Neural cell (in vitro differentiated cells): ENCODE measurements at regions not wholly inside any gene's neighbourhood (a gene's known extent, or its start where the extent isn't known, plus 50 kb on each side); places are given as distances from the start of the nearest gene placed in this dataset.

ENCODE experiments used
- H2AFZ ChIP-seq: fragments of 200-600, 300-800 bp; sonication (generic), shearing (Covaris generic); 2 replicates; pipeline ENCODE4 v1.6.0; 2014; ENCODE audit warnings: low read depth, mild to moderate bottlenecking, antibody characterized with exemption, low read length, moderate library complexity
- H3F3A ChIP-seq: fragments of 200-600 bp; shearing (Covaris generic); 2 replicates; pipeline ENCODE4 v1.6.1; 2016; ENCODE audit warnings: mild to moderate bottlenecking, moderate library complexity, mixed read lengths, antibody characterized with exemption, low read length; ENCODE audit not compliant: insufficient read depth, poor library complexity, severe bottlenecking
- H3K27ac ChIP-seq: fragments of 200-600, 300-800 bp; sonication (generic), shearing (Covaris generic); 2 replicates; pipeline ENCODE4 v1.5.1; 2014; ENCODE audit warnings: mild to moderate bottlenecking, low read length, moderate library complexity
- H3K27me3 ChIP-seq: fragments of 300-800, 200-600 bp; sonication (generic), shearing (Covaris generic); 2 replicates; pipeline ENCODE4 v1.6.0; 2014; ENCODE audit warnings: mild to moderate bottlenecking, low read depth, low read length, moderate library complexity; ENCODE audit not compliant: insufficient read depth
- H3K36me3 ChIP-seq: fragments of 300-800, 200-600 bp; sonication (generic), shearing (Covaris generic); 2 replicates; pipeline ENCODE4 v1.5.1; 2014; ENCODE audit warnings: mild to moderate bottlenecking, antibody characterized with exemption, low read length, moderate library complexity; ENCODE audit not compliant: insufficient read depth
- H3K4me2 ChIP-seq: fragments of 300-800, 200-600 bp; sonication (generic), shearing (Covaris generic); 2 replicates; pipeline ENCODE4 v1.6.0; 2014; ENCODE audit warnings: mild to moderate bottlenecking, low read length
- H3K4me3 ChIP-seq: fragments of 300-800, 200-600 bp; sonication (generic), shearing (Covaris generic); 2 replicates; pipeline ENCODE4 v1.5.1; 2014; ENCODE audit warnings: mild to moderate bottlenecking, low read length, moderate library complexity
- H3K79me2 ChIP-seq: fragments of 200-600 bp; shearing (Covaris generic); replicated peaks from 2 replicates; pipeline ENCODE4 v1.6.0; 2014; ENCODE audit warnings: mild to moderate bottlenecking, low read length, moderate library complexity; ENCODE audit not compliant: insufficient read depth
- H3K9ac ChIP-seq: fragments of 300-800, 200-600 bp; sonication (generic), shearing (Covaris generic); 2 replicates; pipeline ENCODE4 v1.6.1; 2016; ENCODE audit warnings: mild to moderate bottlenecking, low read length, mixed read lengths
- H3K9me2 ChIP-seq: fragments of 200-600 bp; shearing (Covaris generic); 2 replicates; pipeline ENCODE4 v1.6.1; 2016; ENCODE audit warnings: mild to moderate bottlenecking, low read length, mixed read lengths; ENCODE audit not compliant: insufficient read depth
- H3K9me3 ChIP-seq: fragments of 200-600, 300-800 bp; sonication (generic), shearing (Covaris generic); 2 replicates; pipeline ENCODE4 v1.6.1; 2016; ENCODE audit warnings: mild to moderate bottlenecking, mixed run types, low read length, moderate library complexity, mixed read lengths
- H4K20me1 ChIP-seq: fragments of 200-600 bp; shearing (Covaris generic); 2 replicates; pipeline ENCODE4 v1.6.1; 2016; ENCODE audit warnings: mild to moderate bottlenecking, mixed run types; ENCODE audit not compliant: insufficient read depth
- EP300 ChIP-seq: fragments of 450-650 bp; conservative IDR thresholded peaks from 2 replicates; pipeline ENCODE4 v1.6.1; 2014; ENCODE audit warnings: antibody characterized with exemption, mild to moderate bottlenecking, moderate library complexity; ENCODE audit not compliant: poor library complexity, severe bottlenecking
- EZH2 ChIP-seq: fragments of 200-600, 300-800 bp; shearing (Covaris generic), sonication (generic); IDR thresholded peaks from 2 replicates; pipeline ENCODE4 v1.6.1; 2014; ENCODE audit warnings: antibody characterized with exemption, low read length, borderline replicate concordance, mild to moderate bottlenecking; ENCODE audit not compliant: insufficient read depth, poor library complexity, severe bottlenecking
- MXI1 ChIP-seq: fragments of 450-650 bp; conservative IDR thresholded peaks from 2 replicates; pipeline ENCODE4 v1.6.1; 2014; ENCODE audit warnings: antibody characterized with exemption, mild to moderate bottlenecking; ENCODE audit not compliant: poor library complexity, severe bottlenecking
- POLR2AphosphoS5 ChIP-seq: IDR thresholded peaks from 2 replicates; pipeline ENCODE4 v1.6.1; 2012
- RAD21 ChIP-seq: fragments of 450-650 bp; conservative IDR thresholded peaks from 2 replicates; pipeline ENCODE4 v1.6.1; 2014; ENCODE audit warnings: antibody characterized with exemption, mild to moderate bottlenecking, moderate library complexity
- SMC3 ChIP-seq: fragments of 450-650 bp; conservative IDR thresholded peaks from 2 replicates; pipeline ENCODE4 v1.6.1; 2014; ENCODE audit warnings: antibody characterized with exemption, mild to moderate bottlenecking, moderate library complexity; ENCODE audit not compliant: poor library complexity
- TAF1 ChIP-seq: IDR thresholded peaks from 2 replicates; pipeline ENCODE4 v1.6.1; 2012; ENCODE audit warnings: low read depth
- TF ChIP-seq, protein P1 (sequence below): IDR thresholded peaks from 2 replicates; pipeline ENCODE4 v1.6.1; 2012; ENCODE audit warnings: borderline replicate concordance
- TF ChIP-seq, protein P2 (sequence below): fragments of 450-650 bp; IDR thresholded peaks from 2 replicates; pipeline ENCODE4 v1.5.1; 2014; ENCODE audit warnings: antibody characterized with exemption, mild to moderate bottlenecking, moderate library complexity; ENCODE audit not compliant: poor library complexity, severe bottlenecking

GRCh38 chr1:65691152-65691900, 101.4 kb upstream of the PDE4B start:
- H2AFZ ChIP-seq: no peak overlapping the region
- H3K79me2 ChIP-seq: no peaks in the 10 kb centered on the region
- H3K27me3 ChIP-seq: no peaks in the 10 kb centered on the region
- H3K9me3 ChIP-seq: no peaks in the 10 kb centered on the region
- no peaks in the 10 kb centered on the region for H4K20me1 ChIP-seq
- H3K4me2 ChIP-seq: no peak overlapping the region
- no peaks in the 10 kb centered on the region for H3K36me3 ChIP-seq
- no peak overlapping the region for H3K4me3 ChIP-seq
- H3K27ac ChIP-seq: no peak overlapping the region
- no peak overlapping the region for H3K9ac ChIP-seq
- H3F3A ChIP-seq: no peaks in the 10 kb centered on the region
- TF ChIP-seq EP300 (no peak), TAF1 (no peak), RAD21 (no peak), SMC3 (no peak), POLR2AphosphoS5 (no peak), EZH2 (no peak), MXI1 (no peak)
- TF ChIP-seq, protein P1, sequence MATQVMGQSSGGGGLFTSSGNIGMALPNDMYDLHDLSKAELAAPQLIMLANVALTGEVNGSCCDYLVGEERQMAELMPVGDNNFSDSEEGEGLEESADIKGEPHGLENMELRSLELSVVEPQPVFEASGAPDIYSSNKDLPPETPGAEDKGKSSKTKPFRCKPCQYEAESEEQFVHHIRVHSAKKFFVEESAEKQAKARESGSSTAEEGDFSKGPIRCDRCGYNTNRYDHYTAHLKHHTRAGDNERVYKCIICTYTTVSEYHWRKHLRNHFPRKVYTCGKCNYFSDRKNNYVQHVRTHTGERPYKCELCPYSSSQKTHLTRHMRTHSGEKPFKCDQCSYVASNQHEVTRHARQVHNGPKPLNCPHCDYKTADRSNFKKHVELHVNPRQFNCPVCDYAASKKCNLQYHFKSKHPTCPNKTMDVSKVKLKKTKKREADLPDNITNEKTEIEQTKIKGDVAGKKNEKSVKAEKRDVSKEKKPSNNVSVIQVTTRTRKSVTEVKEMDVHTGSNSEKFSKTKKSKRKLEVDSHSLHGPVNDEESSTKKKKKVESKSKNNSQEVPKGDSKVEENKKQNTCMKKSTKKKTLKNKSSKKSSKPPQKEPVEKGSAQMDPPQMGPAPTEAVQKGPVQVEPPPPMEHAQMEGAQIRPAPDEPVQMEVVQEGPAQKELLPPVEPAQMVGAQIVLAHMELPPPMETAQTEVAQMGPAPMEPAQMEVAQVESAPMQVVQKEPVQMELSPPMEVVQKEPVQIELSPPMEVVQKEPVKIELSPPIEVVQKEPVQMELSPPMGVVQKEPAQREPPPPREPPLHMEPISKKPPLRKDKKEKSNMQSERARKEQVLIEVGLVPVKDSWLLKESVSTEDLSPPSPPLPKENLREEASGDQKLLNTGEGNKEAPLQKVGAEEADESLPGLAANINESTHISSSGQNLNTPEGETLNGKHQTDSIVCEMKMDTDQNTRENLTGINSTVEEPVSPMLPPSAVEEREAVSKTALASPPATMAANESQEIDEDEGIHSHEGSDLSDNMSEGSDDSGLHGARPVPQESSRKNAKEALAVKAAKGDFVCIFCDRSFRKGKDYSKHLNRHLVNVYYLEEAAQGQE: no peak
- TF ChIP-seq, protein P2, sequence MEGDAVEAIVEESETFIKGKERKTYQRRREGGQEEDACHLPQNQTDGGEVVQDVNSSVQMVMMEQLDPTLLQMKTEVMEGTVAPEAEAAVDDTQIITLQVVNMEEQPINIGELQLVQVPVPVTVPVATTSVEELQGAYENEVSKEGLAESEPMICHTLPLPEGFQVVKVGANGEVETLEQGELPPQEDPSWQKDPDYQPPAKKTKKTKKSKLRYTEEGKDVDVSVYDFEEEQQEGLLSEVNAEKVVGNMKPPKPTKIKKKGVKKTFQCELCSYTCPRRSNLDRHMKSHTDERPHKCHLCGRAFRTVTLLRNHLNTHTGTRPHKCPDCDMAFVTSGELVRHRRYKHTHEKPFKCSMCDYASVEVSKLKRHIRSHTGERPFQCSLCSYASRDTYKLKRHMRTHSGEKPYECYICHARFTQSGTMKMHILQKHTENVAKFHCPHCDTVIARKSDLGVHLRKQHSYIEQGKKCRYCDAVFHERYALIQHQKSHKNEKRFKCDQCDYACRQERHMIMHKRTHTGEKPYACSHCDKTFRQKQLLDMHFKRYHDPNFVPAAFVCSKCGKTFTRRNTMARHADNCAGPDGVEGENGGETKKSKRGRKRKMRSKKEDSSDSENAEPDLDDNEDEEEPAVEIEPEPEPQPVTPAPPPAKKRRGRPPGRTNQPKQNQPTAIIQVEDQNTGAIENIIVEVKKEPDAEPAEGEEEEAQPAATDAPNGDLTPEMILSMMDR: no peak
- H3K9me2 ChIP-seq: no peaks in the 10 kb centered on the region

DNA sequence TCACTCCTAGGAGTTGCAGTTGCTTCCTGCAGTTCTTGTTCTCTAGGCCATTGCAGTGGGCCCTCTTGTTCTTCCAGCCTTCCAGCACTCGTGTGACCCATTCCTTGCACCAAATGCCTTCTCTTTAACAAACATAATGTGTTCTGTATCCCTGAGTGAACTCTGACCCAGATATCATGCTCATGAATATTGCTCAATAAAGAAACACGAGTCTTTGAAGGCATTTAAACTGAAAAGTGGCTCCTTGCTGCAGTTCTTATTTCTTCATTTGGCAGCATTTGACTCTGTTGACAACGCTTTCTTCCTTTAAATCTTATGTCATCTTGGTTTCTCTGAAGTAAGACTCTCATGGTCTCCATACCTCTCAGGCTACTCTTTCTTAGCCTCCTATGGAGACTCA, 100.7 kb upstream of the PDE4B start:
- Histone ChIP-seq H3K27me3 (no peaks in the 10 kb centered on the region), H3K79me2 (no peaks in the 10 kb centered on the region), H2AFZ (no peak overlapping the region), H3F3A (no peaks in the 10 kb centered on the region), H3K4me2 (no peak overlapping the region), H3K27ac (no peak overlapping the region), H3K9ac (no peak overlapping the region), H4K20me1 (no peaks in the 10 kb centered on the region), H3K4me3 (no peak overlapping the region), H3K9me3 (no peaks in the 10 kb centered on the region), H3K36me3 (no peaks in the 10 kb centered on the region), H3K9me2 (no peaks in the 10 kb centered on the region)
- TF ChIP-seq EZH2 (no peak), POLR2AphosphoS5 (no peak), MXI1 (no peak), SMC3 (no peak), EP300 (no peak), TAF1 (no peak), RAD21 (no peak)
- TF ChIP-seq, protein P2: no peak
- TF ChIP-seq, protein P1: no peak
